Endothelial cell of umbilical vein (primary cell): ENCODE measurements at regions not wholly inside any gene's neighbourhood (a gene's known extent, or its start where the extent isn't known, plus 50 kb on each side); places are given as distances from the start of the nearest gene placed in this dataset.

Source experiments
- BruUV-seq: library from RNA; stranded (reverse); fragments of 400-500 nt; replicated peaks from 2 replicates; lab custom pipeline; 2021; lab: Mats Ljungman, UMichigan
- CTCF ChIA-PET: fragments of 300-600, 350-600 bp; sonication (Branson Sonifier 250); formaldehyde crosslinking; loops from one replicate; lab custom pipeline; 2021; ENCODE audit warnings: antibody characterized with exemption, inconsistent platforms; lab: Charles Lee
- POLR2A ChIA-PET: fragments of 300-600, 350-600 bp; sonication (Branson Sonifier 250); formaldehyde crosslinking; loops from one replicate; lab custom pipeline; 2021; ENCODE audit warnings: antibody characterized with exemption, inconsistent platforms; lab: Charles Lee
- DNase-seq: peaks from one replicate; pipeline ENCODE4 v3.0.0-alpha.2; 2011; ENCODE audit warnings: low read depth, low spot score
- FAIRE-seq: peaks from 2 replicates; lab custom pipeline; 2011; peaks lifted over from hg19 to GRCh38; lab: Jason Lieb, UNC
- H2AFZ ChIP-seq: 2 replicates; pipeline ENCODE4 v1.6.0; 2012; ENCODE audit warnings: low read depth, low read length, control low read depth, inconsistent platforms
- H3K27ac ChIP-seq: 2 replicates; pipeline ENCODE4 v1.5.1; 2011; ENCODE audit warnings: low read depth, mild to moderate bottlenecking, control low read depth, low read length, moderate library complexity; ENCODE audit not compliant: insufficient read depth
- H3K27me3 ChIP-seq, 2 experiments: 2 replicates each; pipeline versions ENCODE4 v1.6.0 to v1.6.1; 2011; ENCODE audit warnings: low read length in 2 of 2, mixed read lengths in 1 of 2; ENCODE audit not compliant: control insufficient read depth in 2 of 2, insufficient read depth in 2 of 2
- H3K36me3 ChIP-seq, 2 experiments: 2 replicates in 1 of 2; 3 replicates in 1 of 2; pipeline ENCODE4 v1.5.1; 2011; ENCODE audit warnings: low read length in 2 of 2, mild to moderate bottlenecking in 1 of 2, moderate library complexity in 1 of 2; ENCODE audit not compliant: control insufficient read depth in 2 of 2, insufficient read depth in 2 of 2; ENCODE audit errors: extremely low read depth in 1 of 2
- H3K4me1 ChIP-seq: 3 replicates; pipeline ENCODE4 v1.5.1; 2011; ENCODE audit warnings: mild to moderate bottlenecking, low read length; ENCODE audit not compliant: control insufficient read depth, insufficient read depth; ENCODE audit errors: extremely low read depth
- H3K4me2 ChIP-seq: 2 replicates; pipeline ENCODE4 v1.6.1; 2011; ENCODE audit warnings: low read length, control low read depth, mixed read lengths; ENCODE audit not compliant: insufficient read depth
- H3K4me3 ChIP-seq, 3 experiments: fragments of 200-600 bp in 1 of 3; sonication (generic), shearing (Covaris generic) in 1 of 3; replicated peaks in 1 of 3; 2 replicates each; pipeline ENCODE4 v1.5.1; 2011 to 2016; ENCODE audit warnings: control low read depth in 3 of 3, low read length in 3 of 3, mild to moderate bottlenecking in 2 of 3, inconsistent platforms in 1 of 3, low read depth in 1 of 3, moderate library complexity in 1 of 3; ENCODE audit not compliant: insufficient read depth in 1 of 3
- H3K79me2 ChIP-seq: 2 replicates; pipeline ENCODE4 v1.6.0; 2012; ENCODE audit warnings: low read length, inconsistent platforms; ENCODE audit not compliant: control insufficient read depth, insufficient read depth
- H3K9ac ChIP-seq: replicated peaks from 2 replicates; pipeline ENCODE3; 2011; ENCODE audit warnings: low read length, control low read depth; ENCODE audit not compliant: insufficient read depth; ENCODE audit errors: extremely low read depth
- H3K9me1 ChIP-seq: replicated peaks from 3 replicates; pipeline ENCODE4 v1.6.0; 2011; ENCODE audit warnings: mild to moderate bottlenecking, low read length; ENCODE audit not compliant: control insufficient read depth, insufficient read depth; ENCODE audit errors: extremely low read depth
- H3K9me3 ChIP-seq: replicated peaks from 2 replicates; pipeline ENCODE4 v1.5.1; 2012; ENCODE audit warnings: low read length, inconsistent platforms; ENCODE audit not compliant: control insufficient read depth, insufficient read depth
- H4K20me1 ChIP-seq: replicated peaks from 2 replicates; pipeline ENCODE3; 2011; ENCODE audit warnings: mild to moderate bottlenecking, low read length; ENCODE audit not compliant: control insufficient read depth, insufficient read depth; ENCODE audit errors: extremely low read depth
- EZH2 ChIP-seq: IDR thresholded peaks from 2 replicates; pipeline ENCODE4 v1.6.1; 2012; ENCODE audit warnings: borderline replicate concordance, low read depth, mild to moderate bottlenecking, moderate library complexity, low read length, inconsistent platforms; ENCODE audit not compliant: severe bottlenecking
- FOS ChIP-seq: IDR thresholded peaks from 2 replicates; pipeline ENCODE4 v1.6.1; 2011; ENCODE audit warnings: mild to moderate bottlenecking, low read length, moderate library complexity, borderline replicate concordance; ENCODE audit not compliant: insufficient read depth
- GATA2 ChIP-seq: IDR thresholded peaks from 2 replicates; pipeline ENCODE4 v1.7.0; 2011; ENCODE audit warnings: low read depth, mild to moderate bottlenecking, moderate library complexity, mixed read lengths, low read length; ENCODE audit not compliant: insufficient read length, insufficient read depth
- JUN ChIP-seq: IDR thresholded peaks from 2 replicates; pipeline ENCODE4 v1.6.1; 2011; ENCODE audit warnings: borderline replicate concordance, low read depth; ENCODE audit not compliant: insufficient read length, insufficient read depth
- MYC ChIP-seq: IDR thresholded peaks from one replicate; pipeline ENCODE4 v1.6.1; 2011; ENCODE audit warnings: mild to moderate bottlenecking, low read depth, low read length
- POLR2A ChIP-seq: IDR thresholded peaks from 2 replicates; pipeline ENCODE4 v1.6.1; 2012; ENCODE audit warnings: low read depth, mild to moderate bottlenecking, control low read depth, low read length
- POLR2AphosphoS5 ChIP-seq: IDR thresholded peaks from 2 replicates; pipeline ENCODE4 v1.6.1; 2012; ENCODE audit warnings: low read depth, mild to moderate bottlenecking, control low read depth, low read length, moderate library complexity; ENCODE audit not compliant: insufficient read depth
- dilution Hi-C: fragments of 300-500 bp; cut with MboI; formaldehyde crosslinking; loops from one replicate; pipeline ENCODE4 v1.15.0; 2019; ENCODE audit warnings: low sequenced_read_pairs; ENCODE audit not compliant: extremely low pct_ligation_motif_present
- intact Hi-C: fragments of 100-400 bp; cut with micrococcal nuclease; formaldehyde crosslinking; loops from one replicate; pipeline ENCODE4 v1.10.0; 2022
- TF ChIP-seq, protein P1 (sequence below), 2 donors: IDR thresholded peaks; 1 replicate in 1 of 2; 2 replicates in 1 of 2; pipeline ENCODE4 v1.5.1; 2011; ENCODE audit warnings: low read length in 2 of 2, mild to moderate bottlenecking in 2 of 2, moderate library complexity in 2 of 2, control low read depth in 1 of 2, inconsistent platforms in 1 of 2, low read depth in 1 of 2; ENCODE audit not compliant: insufficient read depth in 1 of 2; ENCODE audit errors: extremely low read depth in 1 of 2
- TF ChIP-seq, protein P2 (sequence below): IDR thresholded peaks from 2 replicates; pipeline ENCODE4 v1.6.1; 2011; ENCODE audit not compliant: insufficient read depth, insufficient read length

DNA sequence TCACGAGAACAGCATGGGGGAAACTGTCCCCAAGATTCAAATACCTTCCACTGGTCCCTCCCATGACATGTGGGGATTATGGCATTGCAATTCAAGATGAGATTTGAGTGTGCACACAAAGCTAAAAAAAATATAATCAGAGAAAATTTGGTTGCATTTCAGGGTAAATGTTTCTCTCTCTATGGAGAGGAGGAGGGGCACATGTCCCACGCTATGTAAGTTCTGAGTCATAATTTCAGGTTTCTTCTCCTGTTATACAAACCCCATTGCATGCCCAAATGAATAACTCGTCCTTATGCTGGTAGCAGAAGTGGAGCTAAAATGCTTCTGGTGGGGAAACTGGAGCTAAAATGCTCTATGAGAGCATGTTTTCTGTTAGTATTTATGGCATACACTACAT lies 209.7 kb upstream of the DCBLD2 start:
- no peak overlapping the region for H3K4me3 ChIP-seq
- H3K27ac ChIP-seq = no peak overlapping the region
- TF ChIP-seq, protein P1, sequence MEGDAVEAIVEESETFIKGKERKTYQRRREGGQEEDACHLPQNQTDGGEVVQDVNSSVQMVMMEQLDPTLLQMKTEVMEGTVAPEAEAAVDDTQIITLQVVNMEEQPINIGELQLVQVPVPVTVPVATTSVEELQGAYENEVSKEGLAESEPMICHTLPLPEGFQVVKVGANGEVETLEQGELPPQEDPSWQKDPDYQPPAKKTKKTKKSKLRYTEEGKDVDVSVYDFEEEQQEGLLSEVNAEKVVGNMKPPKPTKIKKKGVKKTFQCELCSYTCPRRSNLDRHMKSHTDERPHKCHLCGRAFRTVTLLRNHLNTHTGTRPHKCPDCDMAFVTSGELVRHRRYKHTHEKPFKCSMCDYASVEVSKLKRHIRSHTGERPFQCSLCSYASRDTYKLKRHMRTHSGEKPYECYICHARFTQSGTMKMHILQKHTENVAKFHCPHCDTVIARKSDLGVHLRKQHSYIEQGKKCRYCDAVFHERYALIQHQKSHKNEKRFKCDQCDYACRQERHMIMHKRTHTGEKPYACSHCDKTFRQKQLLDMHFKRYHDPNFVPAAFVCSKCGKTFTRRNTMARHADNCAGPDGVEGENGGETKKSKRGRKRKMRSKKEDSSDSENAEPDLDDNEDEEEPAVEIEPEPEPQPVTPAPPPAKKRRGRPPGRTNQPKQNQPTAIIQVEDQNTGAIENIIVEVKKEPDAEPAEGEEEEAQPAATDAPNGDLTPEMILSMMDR (IDR thresholded peaks at IDR 0.05; ENCODE audit: extremely low read depth in 1 of 2, insufficient read depth in 1 of 2, low read depth in 1 of 2, low read length in 2 of 2) = no peak
- TF ChIP-seq FOS = no peak
- TF ChIP-seq POLR2AphosphoS5 = no peak
- TF ChIP-seq EZH2 = no peak
- TF ChIP-seq MYC = no peak
- no peak for TF ChIP-seq POLR2A
- H3K9ac ChIP-seq = no peak overlapping the region
- no peaks in the 10 kb centered on the region for H3K27me3 ChIP-seq
- intact Hi-C loops (loop anchor here (5.0 kb wide), 1 partner anchor 526 kb away; the partner anchor contains the start of gene COL8A1), dilution Hi-C loops (no loop called here)
- CTCF ChIA-PET = interaction anchor here (1.5 to 1.6 kb wide), 2 partner anchors 62 to 536 kb away, joined by 3 to 7 read pairs; no protein-coding TSS in a partner anchor
- no peaks in the 10 kb centered on the region for H4K20me1 ChIP-seq
- no peaks in the 10 kb centered on the region for H3K36me3 ChIP-seq
- FAIRE-seq (no peak), DNase-seq (no peak)
- no peak overlapping the region for H2AFZ ChIP-seq
- BruUV-seq = no TSS peak
- H3K9me1 ChIP-seq = no peaks in the 10 kb centered on the region
- H3K4me2 ChIP-seq = no peak overlapping the region
- peaks cover 17% of the 10 kb centered on the region for H3K4me1 ChIP-seq
- H3K79me2 ChIP-seq = no peaks in the 10 kb centered on the region
- POLR2A ChIA-PET = no interaction called here
- no peaks in the 10 kb centered on the region for H3K9me3 ChIP-seq

DNA sequence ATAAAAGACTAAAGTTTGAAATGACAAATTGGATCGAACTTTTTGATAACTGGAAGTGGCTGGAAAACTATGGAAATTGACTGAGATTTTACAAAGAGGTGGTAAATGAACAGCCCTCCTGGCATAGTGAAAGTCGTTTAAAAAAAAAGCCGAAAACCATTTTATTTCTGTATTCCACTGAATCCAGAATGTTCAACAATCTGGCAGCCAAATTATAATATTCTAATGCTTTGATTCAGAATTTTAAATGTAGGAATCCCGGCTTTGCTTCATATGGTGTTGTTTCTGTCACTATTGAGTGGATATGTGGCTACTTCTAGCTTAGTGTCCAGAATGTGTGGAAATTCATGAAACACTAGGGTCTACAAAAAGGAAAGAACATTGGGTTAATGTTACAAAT lies 208.9 kb upstream of the DCBLD2 start:
- dilution Hi-C loops (no loop called here), intact Hi-C loops (loop anchor here (5.0 kb wide), 1 partner anchor 527 kb away; the partner anchor contains the start of gene COL8A1)
- H3K9ac ChIP-seq = no peak overlapping the region
- no peaks in the 10 kb centered on the region for H3K79me2 ChIP-seq
- no peaks in the 10 kb centered on the region for H3K36me3 ChIP-seq
- H3K9me3 ChIP-seq = no peaks in the 10 kb centered on the region
- no peaks in the 10 kb centered on the region for H4K20me1 ChIP-seq
- no peaks in the 10 kb centered on the region for H3K9me1 ChIP-seq
- POLR2A ChIA-PET = no interaction called here
- H2AFZ ChIP-seq = no peak overlapping the region
- BruUV-seq = no TSS peak
- peaks cover 17% of the 10 kb centered on the region for H3K4me1 ChIP-seq
- no peak for DNase-seq
- CTCF ChIA-PET = interaction anchor here (0.5 to 2.9 kb wide), 3 partner anchors 62 to 1261 kb away, joined by 3 to 12 read pairs (median 3); no protein-coding TSS in a partner anchor
- H3K4me3 ChIP-seq = no peak overlapping the region
- no peaks in the 10 kb centered on the region for H3K27me3 ChIP-seq
- no peak for TF ChIP-seq GATA2
- no peak for TF ChIP-seq FOS
- no peak for TF ChIP-seq POLR2AphosphoS5
- TF ChIP-seq EZH2 = no peak
- no peak for TF ChIP-seq POLR2A
- no peak for TF ChIP-seq MYC
- TF ChIP-seq, protein P2, sequence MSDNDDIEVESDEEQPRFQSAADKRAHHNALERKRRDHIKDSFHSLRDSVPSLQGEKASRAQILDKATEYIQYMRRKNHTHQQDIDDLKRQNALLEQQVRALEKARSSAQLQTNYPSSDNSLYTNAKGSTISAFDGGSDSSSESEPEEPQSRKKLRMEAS = no peak
- no peak for TF ChIP-seq JUN
- TF ChIP-seq, protein P1 (IDR thresholded peaks at IDR 0.05; ENCODE audit: extremely low read depth in 1 of 2, insufficient read depth in 1 of 2, low read depth in 1 of 2, low read length in 2 of 2) = no peak
- no peak overlapping the region for H3K4me2 ChIP-seq
- H3K27ac ChIP-seq = no peak overlapping the region
- no peak for FAIRE-seq
